HG03558 (cell line): ENCODE measurements at regions not wholly inside any gene's neighbourhood (a gene's known extent, or its start where the extent isn't known, plus 50 kb on each side); places are given as distances from the start of the nearest gene placed in this dataset.

Experiments
- ATAC-seq: cut with Tn5 transposase; IDR thresholded peaks from one replicate; pipeline ENCODE4 v1.9.1; 2021; ENCODE audit warnings: moderate number of reproducible peaks; ENCODE audit not compliant: unreplicated experiment; ENCODE audit errors: extremely low read depth

GRCh38 chr9:119092125-119092524 is 277.1 kb downstream of the BRINP1 start:
- ATAC-seq, result no peak

GRCh38 chr9:119094086-119094485 is 275.1 kb downstream of the BRINP1 start:
- no peak for ATAC-seq

GRCh38 chr9:119095072-119095471 is 274.2 kb downstream of the BRINP1 start:
- no peak for ATAC-seq

GRCh38 chr9:119101048-119101447 is 268.2 kb downstream of the BRINP1 start:
- no peak for ATAC-seq

- ATAC-seq, result no peak
These were observed 254.6 kb downstream of the BRINP1 start for GRCh38 chr9:119114681-119115080.
